SJCRH30 (cell line): ENCODE measurements at regions not wholly inside any gene's neighbourhood (a gene's known extent, or its start where the extent isn't known, plus 50 kb on each side); places are given as distances from the start of the nearest gene placed in this dataset.
"Not testable (repeated sequence)": the region's sequence is repeated elsewhere in the genome, so short reads cannot be mapped to it uniquely, and the experiment has no call there.

ENCODE experiments used
- DNase-seq, 2 experiments: peaks; one replicate each; pipeline ENCODE4 v3.0.0-alpha.2; 2015 to 2020
- H3K27ac ChIP-seq: fragments of 250-450 bp; sonication (Bioruptor Pico); 2 replicates; pipeline ENCODE4 v1.5.1; 2020; ENCODE audit warnings: mild to moderate bottlenecking, moderate library complexity
- H3K27me3 ChIP-seq: fragments of 250-450 bp; sonication (Bioruptor Pico); 2 replicates; pipeline ENCODE4 v1.5.1; 2020; ENCODE audit warnings: mild to moderate bottlenecking, moderate library complexity
- H3K36me3 ChIP-seq: fragments of 250-450 bp; sonication (Bioruptor Pico); 2 replicates; pipeline ENCODE4 v1.5.1; 2020; ENCODE audit warnings: mild to moderate bottlenecking, moderate library complexity
- H3K4me1 ChIP-seq: fragments of 250-450 bp; sonication (Bioruptor Pico); 2 replicates; pipeline ENCODE4 v1.5.1; 2020; ENCODE audit warnings: mild to moderate bottlenecking, moderate library complexity
- H3K4me3 ChIP-seq: fragments of 250-450 bp; sonication (Bioruptor Pico); 2 replicates; pipeline ENCODE4 v1.5.1; 2020; ENCODE audit warnings: mild to moderate bottlenecking, moderate library complexity
- H3K9me3 ChIP-seq: fragments of 250-450 bp; sonication (Bioruptor Pico); replicated peaks from 2 replicates; pipeline ENCODE4 v1.5.1; 2020; ENCODE audit warnings: mild to moderate bottlenecking, moderate library complexity

DNA sequence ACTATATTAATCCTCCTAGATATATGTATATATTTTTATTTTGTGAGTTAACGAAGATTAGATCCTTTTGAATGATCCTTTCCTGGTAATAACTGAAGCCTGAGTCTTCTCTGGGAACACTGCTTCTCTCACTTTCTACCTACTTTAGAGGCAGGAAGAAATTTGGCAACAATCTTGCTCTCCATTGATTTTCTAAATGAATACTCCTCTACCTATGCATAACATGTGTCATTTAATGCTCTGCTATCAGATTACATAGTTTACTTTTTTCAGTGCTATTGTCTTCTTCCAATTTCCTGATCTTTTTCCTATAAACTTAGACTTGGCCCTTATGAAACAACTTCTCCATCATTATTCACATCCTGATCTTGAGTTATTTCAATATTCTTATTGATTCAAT is 60.4 kb upstream of the PDHA2 start:
- H3K4me3 ChIP-seq, result no peak overlapping the region
- no peak overlapping the region for H3K27ac ChIP-seq
- no peaks in the 10 kb centered on the region for H3K36me3 ChIP-seq
- no peak for DNase-seq
- no peaks in the 10 kb centered on the region for H3K4me1 ChIP-seq
- no peaks in the 10 kb centered on the region for H3K9me3 ChIP-seq
- H3K27me3 ChIP-seq, result no peaks in the 10 kb centered on the region

DNA sequence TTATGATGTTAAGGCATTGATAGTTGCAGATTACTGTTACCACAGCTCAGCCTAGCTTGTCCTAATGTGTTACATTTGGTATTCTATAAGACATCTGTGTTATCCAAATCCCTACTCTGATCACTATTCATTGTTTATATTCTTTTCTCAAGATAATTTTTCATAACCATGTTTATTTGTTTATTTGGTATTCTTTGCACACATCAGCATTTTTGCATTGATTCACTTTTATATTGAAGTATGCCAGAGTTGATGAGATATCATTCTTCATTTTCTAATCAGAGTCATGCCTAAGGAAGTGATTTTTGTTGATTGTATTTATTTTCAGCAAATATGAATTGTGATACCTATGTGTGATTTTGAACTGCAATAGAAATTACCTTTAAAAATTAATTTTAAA is 61.2 kb upstream of the PDHA2 start:
- no peaks in the 10 kb centered on the region for H3K9me3 ChIP-seq
- H3K36me3 ChIP-seq, result no peaks in the 10 kb centered on the region
- H3K27me3 ChIP-seq, result no peaks in the 10 kb centered on the region
- DNase-seq, result no peak
- H3K4me3 ChIP-seq, result no peak overlapping the region
- H3K27ac ChIP-seq, result no peak overlapping the region
- no peaks in the 10 kb centered on the region for H3K4me1 ChIP-seq

DNA sequence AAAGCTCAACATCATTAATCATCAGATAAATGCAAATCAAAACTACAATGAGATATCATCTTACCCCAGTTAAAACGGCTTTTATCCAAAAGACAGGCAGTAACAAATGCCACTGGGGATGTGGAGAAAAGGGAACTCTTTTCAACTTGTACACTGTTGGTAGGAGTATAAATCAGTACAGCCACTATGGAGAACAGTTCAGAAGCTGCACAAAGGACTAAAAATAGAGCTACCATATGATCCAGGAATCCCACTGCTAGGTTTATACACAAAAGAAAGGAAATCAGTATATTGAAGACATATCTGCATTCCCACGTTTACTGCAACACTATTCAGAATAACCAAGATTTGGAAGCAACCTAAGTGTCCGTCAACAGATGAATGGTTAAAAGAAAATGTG is 69.3 kb upstream of the PDHA2 start:
- not testable (repeated sequence) for H3K36me3 ChIP-seq, H3K27me3 ChIP-seq, H3K9me3 ChIP-seq, DNase-seq, H3K4me1 ChIP-seq, H3K4me3 ChIP-seq, H3K27ac ChIP-seq

DNA sequence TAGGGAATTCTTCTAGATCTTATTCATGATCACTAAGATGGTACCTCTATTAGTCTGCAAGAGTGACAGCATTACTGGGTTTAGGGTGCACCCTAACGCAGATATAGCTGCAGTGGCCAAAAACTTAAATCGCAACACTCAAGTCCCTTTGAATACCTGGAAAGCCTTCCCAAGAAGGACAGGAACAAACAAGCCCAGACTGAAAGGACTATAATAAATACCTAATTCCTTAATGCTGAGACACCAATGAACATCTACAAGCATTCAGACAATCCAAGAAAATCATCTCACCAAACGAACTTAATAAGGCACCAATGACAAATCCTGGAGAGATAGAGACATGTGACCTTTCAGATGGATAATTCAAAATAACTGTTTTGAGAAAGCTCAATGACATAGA is 74.9 kb upstream of the PDHA2 start:
- Histone ChIP-seq H3K27ac (no peak overlapping the region), H3K27me3 (no peaks in the 10 kb centered on the region), H3K4me3 (no peak overlapping the region), H3K9me3 (no peaks in the 10 kb centered on the region), H3K4me1 (peaks cover 14% of the 10 kb centered on the region), H3K36me3 (no peaks in the 10 kb centered on the region)
- DNase-seq, result no peak

DNA sequence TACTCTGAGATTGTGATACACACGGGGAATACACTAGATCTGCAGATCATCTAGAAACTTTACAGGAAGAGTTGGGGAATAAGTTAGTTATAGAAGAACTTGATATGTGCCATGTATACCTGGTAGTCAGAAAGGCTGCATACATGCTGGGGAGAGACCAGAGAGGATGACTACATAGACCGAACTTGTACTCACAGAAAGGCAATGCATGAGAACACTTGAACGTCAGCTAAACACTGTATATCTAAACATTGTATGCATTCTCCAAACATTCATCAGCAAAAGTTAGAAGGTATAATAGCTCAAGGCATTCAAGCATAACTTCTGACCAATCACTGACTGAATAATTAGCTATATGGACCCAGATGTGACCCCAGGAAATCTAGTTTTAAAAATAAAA is 78.0 kb upstream of the PDHA2 start:
- Histone ChIP-seq H3K27me3 (no peaks in the 10 kb centered on the region), H3K4me1 (peaks cover 14% of the 10 kb centered on the region), H3K27ac (no peak overlapping the region), H3K36me3 (no peaks in the 10 kb centered on the region), H3K4me3 (no peak overlapping the region), H3K9me3 (no peaks in the 10 kb centered on the region)
- no peak for DNase-seq

DNA sequence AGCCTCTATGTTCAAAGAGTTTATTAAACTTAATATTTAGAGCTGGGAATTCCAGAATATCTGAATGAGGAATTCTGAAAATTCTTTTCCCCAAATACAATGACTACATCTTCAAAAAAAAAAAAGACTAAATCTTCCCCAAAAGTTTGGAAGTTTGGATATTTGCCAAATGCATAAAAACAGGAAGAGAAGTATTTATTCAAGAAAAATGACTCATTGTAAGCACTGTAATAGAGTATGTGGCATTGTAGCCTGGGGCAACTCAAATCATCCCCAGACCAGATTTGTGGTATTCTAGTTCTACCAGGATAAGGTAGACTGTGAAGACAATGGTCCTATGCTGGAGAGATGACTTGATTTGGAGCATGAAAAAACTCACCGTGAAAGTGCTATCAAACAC is 78.5 kb upstream of the PDHA2 start:
- Histone ChIP-seq H3K4me3 (no peak overlapping the region), H3K36me3 (no peaks in the 10 kb centered on the region)
- DNase-seq, result peak; percentile 52 to 74

DNA sequence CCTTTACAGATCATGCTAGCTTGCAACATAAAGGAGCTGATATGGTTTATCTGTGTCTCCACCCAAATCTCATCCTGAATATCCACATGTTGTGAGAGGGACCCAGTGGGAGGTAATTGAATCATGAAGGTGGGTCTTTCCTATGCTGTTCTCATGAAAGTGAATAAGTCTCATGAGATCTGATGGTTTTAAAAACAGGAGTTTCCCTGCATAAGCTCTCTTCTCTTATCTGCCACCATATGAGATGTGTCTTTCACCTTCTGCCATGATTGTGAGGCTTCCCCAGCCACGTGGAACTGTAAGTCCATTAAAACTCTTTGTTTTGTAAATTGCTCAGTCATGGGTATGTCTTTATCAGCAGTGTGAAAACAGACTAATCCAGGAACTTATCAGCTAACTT is 79.2 kb upstream of the PDHA2 start:
- H3K9me3 ChIP-seq, H3K36me3 ChIP-seq, H3K27me3 ChIP-seq, H3K27ac ChIP-seq, H3K4me3 ChIP-seq: not testable (repeated sequence)
- peaks cover 14% of the 10 kb centered on the region for H3K4me1 ChIP-seq
- peak in 1 of 2 experiments; percentile 4 for DNase-seq

More for the DNA sequence above, 78.5 kb upstream of the PDHA2 start:
- Histone ChIP-seq H3K4me1 (peaks cover 14% of the 10 kb centered on the region), H3K9me3 (no peaks in the 10 kb centered on the region), H3K27me3 (no peaks in the 10 kb centered on the region), H3K27ac (no peak overlapping the region)

DNA sequence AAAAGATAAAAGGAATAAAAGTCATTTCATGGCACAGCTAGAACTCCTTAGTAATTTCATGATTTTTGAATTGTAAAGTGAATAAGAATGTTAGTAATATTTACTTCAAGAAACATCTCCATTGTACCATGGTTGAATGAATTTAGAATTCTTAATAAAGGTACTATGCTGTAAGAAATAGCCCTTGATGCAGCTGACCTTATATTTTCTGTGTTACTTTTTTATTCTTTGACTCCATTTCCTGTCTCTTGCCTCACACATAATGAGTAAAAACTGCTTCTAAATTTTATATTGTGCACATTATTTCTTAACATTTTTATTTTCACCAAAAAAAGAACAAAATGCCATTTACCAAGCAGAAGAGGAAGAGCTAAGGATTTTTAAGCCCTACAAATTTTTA is 81.9 kb upstream of the PDHA2 start:
- Histone ChIP-seq H3K36me3 (no peaks in the 10 kb centered on the region), H3K4me1 (peaks cover 14% of the 10 kb centered on the region), H3K27ac (no peak overlapping the region), H3K9me3 (no peaks in the 10 kb centered on the region), H3K27me3 (no peaks in the 10 kb centered on the region), H3K4me3 (no peak overlapping the region)
- DNase-seq, result no peak

DNA sequence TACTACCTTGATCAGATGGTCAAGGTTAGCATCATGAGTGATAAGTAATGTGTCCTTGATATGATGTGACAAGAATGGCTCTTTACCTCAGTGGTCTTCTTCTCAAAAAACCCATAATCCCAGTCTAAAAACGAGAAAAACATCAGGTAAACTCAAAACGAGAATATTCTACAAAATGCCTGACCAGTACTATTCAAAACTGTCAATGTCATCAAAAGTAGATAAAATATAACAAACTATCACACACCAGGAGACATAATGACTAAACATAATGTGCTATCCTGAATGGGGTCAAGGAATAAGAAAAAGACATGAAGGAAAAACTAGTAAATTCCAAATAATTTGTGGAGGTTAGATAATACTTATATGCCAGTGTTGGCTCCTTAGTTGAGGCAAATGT is 85.2 kb upstream of the PDHA2 start:
- Histone ChIP-seq H3K9me3 (0 out of 2 replicates have a peak, but pooled peaks cover 4% of the 10 kb centered on the region), H3K27me3 (no peaks in the 10 kb centered on the region), H3K4me1 (no peaks in the 10 kb centered on the region), H3K36me3 (no peaks in the 10 kb centered on the region), H3K27ac (no peak overlapping the region), H3K4me3 (no peak overlapping the region)
- no peak for DNase-seq

DNA sequence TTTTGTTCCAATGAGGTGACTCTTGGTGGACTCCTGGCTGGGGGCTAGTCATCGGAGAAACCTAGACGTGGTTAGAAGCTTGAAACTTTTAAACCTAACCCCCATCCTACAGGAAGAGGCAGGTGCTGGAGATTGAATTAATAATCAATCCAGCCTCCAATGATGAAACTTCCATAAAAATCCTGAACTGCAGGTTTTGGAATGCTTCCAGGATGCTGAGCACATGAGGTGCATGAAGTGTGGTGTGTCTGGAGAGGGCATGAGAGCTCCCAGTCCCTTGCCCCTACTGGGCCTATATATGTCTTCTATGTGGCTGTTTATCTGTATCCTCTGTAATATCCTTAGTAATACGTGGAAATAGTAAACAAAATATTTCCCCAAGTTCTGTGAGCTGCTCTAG is 90.7 kb upstream of the PDHA2 start:
- Histone ChIP-seq H3K9me3 (0 out of 2 replicates have a peak, but pooled peaks cover 4% of the 10 kb centered on the region), H3K36me3 (no peaks in the 10 kb centered on the region; the same call in 1 of the 2 replicates), H3K27ac (no peak overlapping the region), H3K4me3 (no peak overlapping the region), H3K4me1 (no peaks in the 10 kb centered on the region), H3K27me3 (no peaks in the 10 kb centered on the region)
- DNase-seq, result no peak

DNA sequence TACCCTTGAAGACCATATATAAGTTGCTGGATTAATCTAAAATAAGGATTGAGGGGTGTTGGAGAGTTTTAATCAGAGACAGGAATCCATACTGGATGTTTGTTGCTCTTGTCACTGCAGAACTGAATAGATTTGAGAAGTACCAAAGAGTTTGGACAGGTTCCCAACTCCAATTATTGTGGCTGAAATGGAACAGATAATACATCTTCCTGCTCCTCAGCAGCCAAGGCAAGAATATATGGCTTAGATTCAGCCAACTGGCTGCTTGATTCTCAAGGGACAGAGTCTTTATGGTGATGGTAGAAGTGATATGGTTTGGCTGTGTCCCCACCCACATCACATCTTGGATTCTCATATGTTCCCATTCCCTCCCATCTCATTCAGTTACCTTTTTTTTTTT is 97.0 kb upstream of the PDHA2 start:
- H3K4me3 ChIP-seq, result no peak overlapping the region
- H3K4me1 ChIP-seq, result no peaks in the 10 kb centered on the region
- no peak overlapping the region for H3K27ac ChIP-seq
- no peak for DNase-seq
- no peaks in the 10 kb centered on the region; the same call in 1 of the 2 replicates for H3K36me3 ChIP-seq
- no peaks in the 10 kb centered on the region for H3K27me3 ChIP-seq
- H3K9me3 ChIP-seq, result no peaks in the 10 kb centered on the region

DNA sequence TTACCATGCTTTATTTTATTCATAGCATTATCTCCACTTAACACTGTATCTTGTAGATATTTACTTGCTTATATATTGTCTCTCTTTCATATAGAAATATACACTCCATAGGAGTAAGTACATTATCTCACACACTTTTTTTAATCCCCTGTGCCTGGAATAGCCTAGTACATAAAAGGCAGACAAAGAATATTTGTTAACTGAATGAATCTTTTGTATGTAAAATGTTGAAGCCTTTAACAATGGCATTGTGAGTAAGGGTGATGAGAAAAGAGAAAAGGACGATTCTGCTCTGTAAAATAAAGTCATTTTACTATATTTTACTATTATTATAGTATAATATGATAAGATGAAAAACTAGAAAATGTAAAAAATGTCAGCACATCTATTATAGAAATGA is 97.7 kb upstream of the PDHA2 start:
- H3K4me1 ChIP-seq, result no peaks in the 10 kb centered on the region
- no peaks in the 10 kb centered on the region for H3K9me3 ChIP-seq
- H3K27me3 ChIP-seq, result no peaks in the 10 kb centered on the region
- H3K27ac ChIP-seq, result no peak overlapping the region
- no peaks in the 10 kb centered on the region for H3K36me3 ChIP-seq
- no peak for DNase-seq
- no peak overlapping the region for H3K4me3 ChIP-seq

DNA sequence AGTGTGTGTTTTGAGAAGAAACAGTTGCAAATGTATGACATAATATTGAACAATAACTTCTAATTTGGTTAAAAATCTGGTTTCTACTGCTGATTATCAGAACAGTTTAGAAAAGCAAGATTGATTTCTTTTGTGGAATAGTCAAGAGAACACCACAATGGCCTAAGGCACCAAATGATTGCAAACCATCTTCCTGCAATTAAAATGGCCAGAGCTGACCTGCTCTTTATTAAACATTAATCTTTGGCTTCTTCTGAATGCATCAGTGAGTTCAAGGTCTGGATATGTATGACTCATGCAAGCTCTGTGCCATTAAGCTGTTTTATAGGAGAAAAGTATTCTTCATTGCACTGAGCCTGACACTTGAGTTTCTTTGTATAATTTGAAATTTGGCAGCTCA is 107.8 kb upstream of the PDHA2 start:
- Histone ChIP-seq H3K27ac (no peak overlapping the region), H3K9me3 (no peaks in the 10 kb centered on the region), H3K36me3 (no peaks in the 10 kb centered on the region), H3K4me1 (no peaks in the 10 kb centered on the region), H3K4me3 (no peak overlapping the region), H3K27me3 (no peaks in the 10 kb centered on the region)
- no peak for DNase-seq

DNA sequence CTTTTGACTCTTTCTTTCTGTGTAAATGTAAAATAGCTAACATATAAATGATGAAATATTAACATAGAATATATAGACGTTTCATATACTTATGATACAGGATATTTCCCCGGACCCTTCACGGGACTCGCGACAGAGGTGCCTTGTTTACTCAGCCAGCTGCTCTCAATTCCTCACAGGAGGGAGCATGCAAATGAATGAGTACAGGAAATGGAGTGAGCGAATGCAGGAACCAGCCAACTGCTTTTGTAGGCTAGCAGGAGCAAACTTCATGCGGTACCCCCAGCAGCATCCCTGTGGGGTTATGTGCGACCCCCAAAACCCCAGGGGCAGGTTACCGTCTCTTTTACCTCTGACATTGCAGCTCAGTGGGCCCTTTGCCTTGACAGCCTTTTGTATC is 110.3 kb upstream of the PDHA2 start:
- no peaks in the 10 kb centered on the region for H3K9me3 ChIP-seq
- DNase-seq, result no peak
- no peak overlapping the region for H3K27ac ChIP-seq
- no peaks in the 10 kb centered on the region for H3K27me3 ChIP-seq
- no peaks in the 10 kb centered on the region for H3K36me3 ChIP-seq
- H3K4me3 ChIP-seq, result no peak overlapping the region
- H3K4me1 ChIP-seq, result no peaks in the 10 kb centered on the region

DNA sequence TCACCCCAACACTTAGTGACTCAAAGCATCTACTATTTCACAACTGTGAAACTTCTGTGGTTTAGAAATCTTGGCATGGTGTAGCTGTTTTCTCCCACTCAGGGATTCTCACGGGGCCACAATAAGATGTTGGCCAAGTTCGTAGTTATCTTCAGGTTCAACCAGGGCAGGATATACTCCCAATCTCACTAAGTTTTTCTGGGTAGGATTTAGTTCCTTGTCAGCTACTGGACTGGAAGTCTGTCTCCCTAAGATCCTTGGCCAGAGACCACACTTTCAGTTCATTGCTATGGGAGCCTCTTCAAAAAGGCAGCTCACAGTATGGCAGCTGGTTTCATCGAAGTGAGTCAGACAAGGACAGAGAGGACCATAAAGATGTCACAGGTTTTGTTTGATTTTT is 111.7 kb upstream of the PDHA2 start:
- Histone ChIP-seq H3K4me3 (no peak overlapping the region), H3K36me3 (no peaks in the 10 kb centered on the region), H3K27me3 (no peaks in the 10 kb centered on the region), H3K27ac (no peak overlapping the region), H3K4me1 (no peaks in the 10 kb centered on the region), H3K9me3 (no peaks in the 10 kb centered on the region)
- DNase-seq, result no peak

DNA sequence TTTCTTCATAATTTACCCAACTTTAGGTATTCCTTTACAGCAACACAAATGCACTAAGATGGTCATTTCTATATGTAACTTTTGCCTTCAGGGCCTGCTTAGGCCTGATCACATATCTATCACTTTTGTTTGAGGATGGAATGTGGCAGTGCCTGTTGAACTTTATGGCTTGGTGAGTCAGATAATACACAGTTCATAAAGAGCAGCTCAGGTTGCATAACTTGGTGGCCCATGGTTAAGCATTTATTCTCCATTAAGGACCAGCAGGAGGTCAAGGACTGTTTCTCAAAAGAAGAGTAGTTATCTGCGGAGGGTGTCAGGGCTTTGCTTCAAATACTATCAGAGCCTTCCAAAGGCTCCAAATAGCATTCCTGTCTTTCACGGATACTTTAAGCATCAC is 124.1 kb upstream of the PDHA2 start:
- Histone ChIP-seq H3K4me3 (no peak overlapping the region), H3K27ac (no peak overlapping the region), H3K36me3 (no peaks in the 10 kb centered on the region), H3K9me3 (no peaks in the 10 kb centered on the region), H3K4me1 (no peaks in the 10 kb centered on the region), H3K27me3 (no peaks in the 10 kb centered on the region)
- no peak for DNase-seq

DNA sequence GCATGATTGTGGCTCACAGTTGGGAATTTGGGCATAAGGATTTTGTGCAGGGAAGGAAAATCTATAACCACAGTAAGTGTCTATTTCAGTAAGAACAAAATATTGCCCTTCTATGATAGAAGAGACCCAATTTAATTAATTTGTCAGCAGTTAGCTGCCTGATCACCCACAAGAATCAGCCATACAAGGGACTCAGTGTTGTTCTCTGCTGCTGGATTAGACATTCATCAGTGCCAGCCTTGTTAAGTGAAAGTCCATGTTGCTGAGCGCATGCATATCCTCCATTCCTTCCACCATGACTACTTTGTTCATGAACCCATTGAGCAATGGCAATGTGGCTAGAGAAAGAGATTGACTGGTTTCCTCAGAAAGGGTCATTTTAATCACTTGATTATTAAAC is 125.3 kb upstream of the PDHA2 start:
- no peak for DNase-seq
- Histone ChIP-seq H3K27me3 (no peaks in the 10 kb centered on the region), H3K9me3 (no peaks in the 10 kb centered on the region), H3K36me3 (no peaks in the 10 kb centered on the region), H3K4me3 (no peak overlapping the region), H3K27ac (no peak overlapping the region), H3K4me1 (no peaks in the 10 kb centered on the region)
